ENCODE measurements at regions not wholly inside any gene's neighbourhood (a gene's known extent, or its start where the extent isn't known, plus 50 kb on each side); places are given as distances from the start of the nearest gene placed in this dataset.

GRCh38 chr22:49461674-49462073, 366.0 kb downstream of the BRD1 start:
- TF ChIP-seq CTCF (IDR thresholded peaks at IDR 0.05) = no peak
- TF ChIP-seq POLR2A (IDR thresholded peaks at IDR 0.05) = no peak

Data from esophagus squamous epithelium (tissue), 4 donors.